ENCODE measurements at regions not wholly inside any gene's neighbourhood (a gene's known extent, or its start where the extent isn't known, plus 50 kb on each side); places are given as distances from the start of the nearest gene placed in this dataset.

DNA sequence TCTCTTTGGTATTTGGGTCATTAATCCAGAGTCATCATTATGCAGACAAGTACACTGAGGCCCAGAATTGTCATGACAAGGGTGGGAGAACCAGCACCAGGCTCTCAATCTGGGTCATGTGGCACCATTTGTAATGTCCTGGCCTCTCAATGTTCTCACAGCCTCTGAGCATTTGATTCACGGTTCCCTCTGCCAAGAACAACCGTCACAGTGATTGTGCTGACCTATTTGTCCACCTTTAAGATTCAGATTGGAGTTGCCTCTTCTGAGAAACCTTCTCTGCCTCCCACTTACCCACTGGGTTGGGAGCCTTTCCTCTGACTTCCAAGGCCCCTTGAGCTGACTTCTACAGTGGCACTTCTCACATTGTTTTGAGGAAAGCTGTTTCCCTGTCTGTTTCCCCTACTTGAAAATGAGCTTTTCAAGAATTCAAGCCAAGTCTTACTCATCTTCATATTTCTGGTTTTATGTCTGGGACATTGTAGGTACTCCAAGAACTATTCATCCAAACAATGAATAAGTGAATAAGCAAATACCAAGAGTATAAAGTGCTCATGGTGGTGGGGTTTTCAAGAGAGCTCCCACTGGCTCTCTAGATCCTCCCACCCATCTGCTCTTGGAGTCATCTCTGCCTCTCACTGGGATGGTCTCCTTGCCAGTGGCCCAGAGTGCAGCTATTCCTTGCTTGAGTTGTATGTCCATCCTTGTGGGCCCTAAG lies 126.4 kb upstream of the E2F8 start:
- Mint-ChIP-seq H3K27ac (no peak overlapping the region), H3K27me3 (peaks cover 30% of the 10 kb centered on the region)

DNA sequence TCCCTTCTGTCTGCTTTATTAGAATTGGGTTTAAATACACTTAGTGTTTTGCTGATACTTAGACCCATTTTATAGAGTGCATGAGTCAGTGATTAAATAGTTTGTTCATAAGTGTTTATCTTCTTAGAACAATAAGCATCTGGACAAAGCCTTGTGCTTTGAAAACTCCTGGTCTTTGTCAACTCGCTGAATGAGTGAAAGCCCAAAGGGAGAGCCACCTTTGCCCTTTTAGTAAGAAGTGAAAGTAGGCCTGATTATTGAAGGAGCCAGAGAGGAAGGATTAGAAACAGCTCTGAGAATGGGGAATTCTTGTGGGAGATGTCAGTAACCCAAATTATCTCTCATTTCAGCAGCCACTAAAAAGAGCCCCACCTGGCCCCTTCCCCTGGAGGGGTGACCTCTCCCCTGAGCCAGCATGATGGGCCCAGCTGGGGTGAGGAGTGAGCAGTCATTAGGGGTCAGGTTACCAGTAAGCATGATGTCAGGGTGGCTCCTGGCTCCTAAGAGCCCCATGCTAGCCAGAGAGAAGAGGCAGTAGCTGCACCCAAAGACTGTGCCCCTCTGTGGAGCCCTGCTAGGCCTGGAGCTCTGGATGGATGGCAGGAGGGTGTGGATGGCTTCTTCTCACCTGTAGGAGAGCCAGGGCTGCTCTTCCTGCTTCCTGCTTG lies 125.1 kb upstream of the E2F8 start:
- no peak for ATAC-seq
- H3K4me1 Mint-ChIP-seq, result no peaks in the 10 kb centered on the region
- H3K4me3 Mint-ChIP-seq, result no peak overlapping the region
- DNase-seq, result no peak
- H3K36me3 Mint-ChIP-seq (ENCODE audit: low read depth), result no peaks in the 10 kb centered on the region
- H3K9me3 ChIP-seq (ENCODE audit: control insufficient read depth, low read length, poor library complexity, severe bottlenecking), result no peaks in the 10 kb centered on the region
- peaks cover 30% of the 10 kb centered on the region for H3K27me3 Mint-ChIP-seq
- H3K27ac Mint-ChIP-seq, result no peak overlapping the region

More for the DNA sequence above, 126.4 kb upstream of the E2F8 start:
- no peak for DNase-seq
- ATAC-seq, result no peak
- H3K4me1 Mint-ChIP-seq, result no peaks in the 10 kb centered on the region
- no peaks in the 10 kb centered on the region for H3K36me3 Mint-ChIP-seq (ENCODE audit: low read depth)
- H3K4me3 Mint-ChIP-seq, result no peak overlapping the region
- no peaks in the 10 kb centered on the region for H3K9me3 ChIP-seq (ENCODE audit: control insufficient read depth, low read length, poor library complexity, severe bottlenecking)

DNA sequence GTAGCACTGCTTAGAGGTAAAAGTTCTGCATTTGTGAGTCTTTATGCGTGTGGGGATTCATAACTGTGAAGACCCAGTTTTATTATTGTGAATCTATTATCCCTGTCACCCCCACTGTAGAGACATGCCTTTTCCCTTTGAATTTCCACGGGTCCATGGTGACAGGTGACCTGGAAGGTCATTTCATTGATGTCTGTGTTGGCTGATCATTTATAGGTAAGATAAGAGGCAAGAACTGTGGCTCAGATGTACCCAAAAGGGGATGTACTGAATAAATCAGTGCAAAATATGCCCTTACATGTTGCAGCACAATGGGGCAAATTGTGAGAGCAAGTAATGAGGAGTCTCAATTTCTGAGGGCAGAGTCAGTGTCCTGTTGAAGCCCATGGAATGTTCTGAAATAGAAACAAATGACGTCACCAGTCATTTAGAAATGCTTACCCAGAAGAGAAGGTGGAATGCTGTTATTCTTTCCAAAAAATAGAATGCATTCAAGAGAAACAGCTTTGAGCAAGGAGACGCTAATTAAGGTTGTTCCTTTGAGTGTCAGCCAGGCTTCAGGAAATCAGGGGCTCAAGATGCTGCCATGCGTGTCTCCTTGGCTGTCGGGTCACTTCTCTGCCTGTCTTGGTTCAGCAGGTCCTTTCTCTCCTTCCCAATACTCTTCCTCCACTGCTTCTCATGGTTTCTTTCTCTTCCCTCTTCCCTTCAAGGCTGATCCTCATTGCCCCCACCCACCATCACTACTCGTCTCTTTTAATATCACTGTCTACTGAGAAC lies 118.7 kb upstream of the E2F8 start:
- no peak for DNase-seq
- no peaks in the 10 kb centered on the region for H3K36me3 Mint-ChIP-seq (ENCODE audit: low read depth)
- ATAC-seq, result no peak
- H3K4me3 Mint-ChIP-seq, result no peak overlapping the region
- no peaks in the 10 kb centered on the region for H3K9me3 ChIP-seq (ENCODE audit: control insufficient read depth, low read length, poor library complexity, severe bottlenecking)
- H3K4me1 Mint-ChIP-seq, result no peaks in the 10 kb centered on the region
- H3K27me3 Mint-ChIP-seq, result peaks cover 47% of the 10 kb centered on the region
- no peak overlapping the region for H3K27ac Mint-ChIP-seq

DNA sequence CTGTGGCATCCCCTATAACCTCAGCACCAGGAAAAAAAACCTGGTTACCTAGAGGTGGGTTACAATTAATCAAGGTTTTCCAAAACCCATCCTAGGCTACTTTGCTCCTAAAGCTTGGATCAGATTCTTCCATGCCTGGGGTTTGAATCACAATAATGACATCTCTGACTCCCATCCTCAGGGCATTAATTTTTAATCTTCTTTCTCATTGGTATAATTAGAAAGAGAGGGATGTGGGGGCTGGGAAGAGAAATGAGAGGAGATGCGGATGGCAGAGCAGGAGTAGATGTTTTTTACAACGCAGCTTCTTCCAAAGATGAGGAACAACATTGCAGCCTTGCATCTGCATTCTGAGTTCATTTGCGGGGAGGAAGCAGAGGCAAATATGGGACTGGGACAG lies 117.2 kb upstream of the E2F8 start:
- H3K4me1 Mint-ChIP-seq, result no peaks in the 10 kb centered on the region
- no peak overlapping the region for H3K27ac Mint-ChIP-seq
- ATAC-seq (no peak), DNase-seq (no peak)
- H3K4me3 Mint-ChIP-seq, result no peak overlapping the region
- H3K9me3 ChIP-seq (ENCODE audit: control insufficient read depth, low read length, poor library complexity, severe bottlenecking), result no peaks in the 10 kb centered on the region
- H3K27me3 Mint-ChIP-seq, result peaks cover 38% of the 10 kb centered on the region
- no peaks in the 10 kb centered on the region for H3K36me3 Mint-ChIP-seq (ENCODE audit: low read depth)

DNA sequence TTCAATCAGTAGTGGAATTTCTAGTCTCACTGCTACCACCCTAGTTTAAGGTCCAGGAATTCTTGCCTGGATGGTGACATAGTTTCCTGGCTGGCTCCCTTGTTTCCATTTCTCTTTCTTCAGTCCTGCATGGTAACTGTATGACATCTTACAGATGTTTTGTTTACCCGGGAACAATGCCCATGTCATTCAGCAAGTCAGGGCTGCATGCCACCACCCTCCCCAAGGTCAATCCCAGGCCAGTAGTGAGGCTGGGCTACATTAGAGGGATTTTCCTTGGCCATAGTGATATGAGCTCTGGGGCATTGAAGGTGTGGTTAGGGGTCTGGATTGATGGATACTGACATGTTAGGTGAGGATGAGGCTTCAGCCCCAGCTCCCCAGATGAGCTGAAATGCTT lies 114.9 kb upstream of the E2F8 start:
- Mint-ChIP-seq H3K36me3 (ENCODE audit: low read depth) (no peaks in the 10 kb centered on the region), H3K4me1 (no peaks in the 10 kb centered on the region), H3K27me3 (peaks cover 55% of the 10 kb centered on the region), H3K27ac (no peak overlapping the region), H3K4me3 (no peak overlapping the region)
- no peak for DNase-seq
- H3K9me3 ChIP-seq (ENCODE audit: control insufficient read depth, low read length, poor library complexity, severe bottlenecking), result no peaks in the 10 kb centered on the region
- ATAC-seq, result no peak

DNA sequence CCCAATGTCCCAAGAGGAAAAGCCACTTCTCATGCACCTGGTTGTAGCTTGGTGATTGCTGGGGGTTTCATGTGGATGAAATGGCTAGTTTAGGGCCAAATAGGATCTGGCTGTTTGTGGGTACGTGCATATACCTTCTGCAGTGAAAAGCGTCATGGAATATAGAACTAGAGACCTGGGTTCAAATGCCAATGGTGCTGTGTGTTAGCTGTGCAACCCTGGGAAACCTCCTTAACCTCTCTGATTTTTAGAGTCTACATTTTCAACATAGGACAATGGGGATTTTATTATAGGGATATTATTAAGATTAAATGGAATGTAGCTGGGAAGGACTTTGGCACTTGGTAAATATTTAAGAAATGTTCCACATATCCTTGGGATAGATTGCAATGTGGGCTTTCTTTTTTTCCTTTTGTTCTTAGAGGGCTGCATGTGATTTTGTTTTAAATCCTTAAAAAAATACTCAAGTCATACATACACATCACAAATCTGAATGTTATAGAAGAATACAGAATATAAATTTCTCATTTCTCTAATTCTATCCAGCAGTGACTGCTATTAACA lies 112.6 kb upstream of the E2F8 start:
- Mint-ChIP-seq H3K4me1 (peaks cover 2% of the 10 kb centered on the region), H3K27ac (no peak overlapping the region), H3K27me3 (peaks cover 76% of the 10 kb centered on the region), H3K4me3 (no peak overlapping the region), H3K36me3 (ENCODE audit: low read depth) (no peaks in the 10 kb centered on the region)
- ATAC-seq (no peak), DNase-seq (no peak)
- no peaks in the 10 kb centered on the region for H3K9me3 ChIP-seq (ENCODE audit: control insufficient read depth, low read length, poor library complexity, severe bottlenecking)

DNA sequence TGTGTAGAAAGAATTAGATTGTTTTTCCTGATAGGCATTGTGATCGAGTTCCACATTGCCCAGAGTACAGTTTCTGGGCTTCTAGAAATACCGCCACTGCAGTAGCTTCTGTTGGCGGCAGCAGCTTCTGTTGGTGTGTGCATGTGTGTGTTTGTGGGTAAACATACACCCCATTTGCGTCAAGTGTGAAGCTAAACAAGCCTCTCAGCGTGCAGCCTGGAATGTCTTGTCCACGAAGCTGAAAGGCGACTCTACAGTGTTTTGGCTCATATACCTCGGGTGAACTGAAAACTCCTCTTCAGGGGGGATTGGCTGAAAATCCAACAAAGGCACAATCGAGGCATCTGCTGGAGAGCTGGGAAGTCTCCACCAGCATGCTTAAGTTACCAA lies 112.0 kb upstream of the E2F8 start:
- Mint-ChIP-seq H3K36me3 (ENCODE audit: low read depth) (no peaks in the 10 kb centered on the region), H3K4me3 (no peak overlapping the region), H3K27ac (no peak overlapping the region), H3K27me3 (peaks cover 76% of the 10 kb centered on the region), H3K4me1 (peaks cover 2% of the 10 kb centered on the region)
- ATAC-seq, result no peak
- H3K9me3 ChIP-seq (ENCODE audit: control insufficient read depth, low read length, poor library complexity, severe bottlenecking), result no peaks in the 10 kb centered on the region
- DNase-seq, result no peak

DNA sequence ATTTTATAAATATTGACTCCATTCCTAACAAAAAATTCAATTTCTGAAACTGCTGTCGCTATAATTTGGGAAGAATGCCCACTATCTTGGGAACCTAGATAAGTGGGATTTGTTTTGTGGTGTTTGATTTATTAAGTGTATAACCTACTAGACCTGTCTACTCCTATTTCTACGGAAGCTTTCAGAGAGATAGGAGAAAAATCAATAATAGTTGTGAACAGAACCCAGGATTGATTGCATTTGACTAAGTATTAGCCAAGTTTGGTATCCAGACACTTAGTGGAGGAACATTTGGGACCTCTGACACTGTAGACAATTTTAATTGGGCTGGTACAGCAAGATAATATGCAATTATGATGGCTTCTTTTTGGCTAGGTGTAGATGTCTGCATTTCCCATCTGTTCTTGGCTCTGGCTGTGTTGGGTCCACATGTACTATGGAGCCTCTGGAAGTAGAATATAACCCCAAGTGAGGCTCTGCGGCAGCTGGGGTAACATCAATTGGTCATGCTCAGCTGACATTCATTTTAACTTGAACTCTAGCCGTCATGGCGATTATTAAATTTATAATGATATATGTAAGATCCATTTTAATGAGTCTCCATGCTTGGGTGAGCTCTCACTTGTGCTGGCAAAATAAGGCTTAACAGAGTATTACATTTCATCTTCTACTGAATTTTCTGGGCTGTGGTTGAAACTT lies 111.5 kb upstream of the E2F8 start:
- no peak overlapping the region for H3K4me3 Mint-ChIP-seq
- peaks cover 79% of the 10 kb centered on the region for H3K27me3 Mint-ChIP-seq
- ATAC-seq, result no peak
- peaks cover 2% of the 10 kb centered on the region for H3K4me1 Mint-ChIP-seq
- no peak for DNase-seq
- no peaks in the 10 kb centered on the region for H3K36me3 Mint-ChIP-seq (ENCODE audit: low read depth)
- H3K9me3 ChIP-seq (ENCODE audit: control insufficient read depth, low read length, poor library complexity, severe bottlenecking), result no peaks in the 10 kb centered on the region
- H3K27ac Mint-ChIP-seq, result no peak overlapping the region

DNA sequence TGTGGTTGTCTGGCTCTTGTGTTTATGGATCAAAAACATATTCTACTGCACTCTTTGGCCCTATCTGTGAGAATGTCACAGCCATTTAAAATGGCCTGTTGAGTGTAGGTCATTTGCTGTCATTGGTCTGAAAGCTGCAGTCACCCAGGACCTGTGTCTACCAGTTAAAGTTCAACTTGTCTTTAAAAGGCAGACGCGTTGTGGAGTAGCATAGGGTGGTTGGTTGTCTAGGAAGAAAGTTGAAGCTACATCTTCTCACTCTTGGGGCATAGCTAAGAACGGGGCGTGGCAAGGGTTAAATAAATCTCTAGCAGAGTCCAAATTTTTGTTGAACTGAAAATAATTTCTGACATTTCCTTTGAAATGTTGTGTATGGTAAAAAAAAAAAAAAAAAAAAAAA lies 110.7 kb upstream of the E2F8 start:
- Mint-ChIP-seq H3K27ac (no peak overlapping the region), H3K4me1 (peaks cover 2% of the 10 kb centered on the region), H3K4me3 (no peak overlapping the region), H3K36me3 (ENCODE audit: low read depth) (no peaks in the 10 kb centered on the region), H3K27me3 (peaks cover 82% of the 10 kb centered on the region)
- H3K9me3 ChIP-seq (ENCODE audit: control insufficient read depth, low read length, poor library complexity, severe bottlenecking), result no peaks in the 10 kb centered on the region
- ATAC-seq (no peak), DNase-seq (no peak)

DNA sequence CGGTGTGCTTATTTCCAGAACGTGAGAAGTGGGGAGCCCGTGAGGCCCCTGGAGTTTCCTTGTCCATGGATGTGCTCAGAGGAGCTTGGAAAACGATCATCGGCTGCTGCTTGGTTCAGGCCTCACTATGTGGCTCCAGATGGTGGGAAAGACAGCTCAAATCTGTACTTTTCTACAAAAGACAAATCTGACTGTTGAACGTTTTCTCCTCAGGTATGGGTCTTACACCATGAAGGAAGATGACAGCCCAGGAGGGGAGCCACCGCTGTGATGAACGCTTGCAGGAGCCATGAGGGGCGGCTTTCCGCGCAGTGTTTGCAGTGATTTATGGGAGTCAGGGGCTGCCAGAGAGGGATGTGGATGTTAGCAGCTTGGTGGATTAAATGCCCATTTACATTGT lies 109.4 kb upstream of the E2F8 start:
- H3K4me3 Mint-ChIP-seq, result no peak overlapping the region
- peaks cover 79% of the 10 kb centered on the region for H3K27me3 Mint-ChIP-seq
- DNase-seq (no peak), ATAC-seq (no peak)
- peaks cover 5% of the 10 kb centered on the region for H3K36me3 Mint-ChIP-seq (ENCODE audit: low read depth)
- no peak overlapping the region for H3K27ac Mint-ChIP-seq
- no peaks in the 10 kb centered on the region for H3K9me3 ChIP-seq (ENCODE audit: control insufficient read depth, low read length, poor library complexity, severe bottlenecking)
- H3K4me1 Mint-ChIP-seq, result peaks cover 8% of the 10 kb centered on the region

DNA sequence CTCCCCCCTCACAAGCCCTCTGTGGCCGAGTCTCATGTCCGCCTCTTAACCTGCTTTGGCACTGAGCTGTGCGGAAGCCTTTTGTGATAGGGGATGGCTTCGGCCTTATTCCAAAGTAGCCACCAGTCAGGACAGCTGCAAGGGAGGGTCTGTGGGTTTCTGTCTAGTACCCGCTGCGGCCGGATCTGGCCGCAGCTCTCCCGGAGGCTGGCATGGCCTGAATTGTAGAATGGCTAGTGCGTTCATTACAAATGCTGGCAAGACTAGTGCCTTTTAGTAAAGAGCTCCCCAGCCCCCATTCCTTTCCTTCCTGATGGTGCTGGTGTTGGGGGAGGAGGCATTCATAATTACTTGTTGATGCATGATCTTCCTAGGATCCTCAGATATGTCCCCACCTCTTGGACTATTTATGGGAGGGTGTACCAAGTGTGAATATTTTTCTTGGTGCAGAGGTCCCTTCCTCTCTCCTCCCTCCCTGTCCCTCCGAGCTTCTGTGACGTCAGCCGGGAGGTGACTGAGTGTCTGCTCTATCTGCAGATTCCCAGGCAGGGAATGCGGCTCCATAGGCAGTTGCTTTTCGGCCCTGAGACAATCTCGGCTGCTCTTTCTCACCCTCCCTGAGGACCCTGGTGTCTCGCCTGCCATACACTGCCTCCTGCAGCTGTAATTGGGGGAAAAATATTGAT lies 108.7 kb upstream of the E2F8 start:
- DNase-seq (no peak), ATAC-seq (no peak)
- no peak overlapping the region for H3K27ac Mint-ChIP-seq
- H3K27me3 Mint-ChIP-seq, result peaks cover 78% of the 10 kb centered on the region
- no peak overlapping the region for H3K4me3 Mint-ChIP-seq
- H3K4me1 Mint-ChIP-seq, result peaks cover 8% of the 10 kb centered on the region
- peaks cover 5% of the 10 kb centered on the region for H3K36me3 Mint-ChIP-seq (ENCODE audit: low read depth)
- no peaks in the 10 kb centered on the region for H3K9me3 ChIP-seq (ENCODE audit: control insufficient read depth, low read length, poor library complexity, severe bottlenecking)

DNA sequence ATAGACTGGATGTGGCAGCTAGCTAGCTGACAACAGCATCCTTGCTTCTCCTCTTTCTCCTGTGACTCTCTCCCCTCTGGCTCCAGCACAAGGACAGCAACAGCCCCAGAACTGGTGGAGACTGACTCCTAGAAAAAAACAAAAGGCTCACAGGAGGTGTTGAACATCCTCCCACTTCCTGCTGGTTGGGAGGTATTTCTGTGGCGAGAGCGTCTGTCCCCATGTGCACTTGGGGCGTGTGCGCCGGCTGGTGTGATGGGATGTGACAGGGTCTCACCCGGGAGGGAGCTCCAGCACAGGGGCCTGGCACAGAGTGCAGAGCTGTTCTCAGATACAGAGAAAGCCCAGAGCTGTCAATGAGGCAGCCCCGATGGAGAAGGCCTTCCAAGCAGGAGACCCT lies 107.2 kb upstream of the E2F8 start:
- H3K9me3 ChIP-seq (ENCODE audit: control insufficient read depth, low read length, poor library complexity, severe bottlenecking), result no peaks in the 10 kb centered on the region
- no peak for DNase-seq
- no peak for ATAC-seq
- Mint-ChIP-seq H3K27ac (no peak overlapping the region), H3K36me3 (ENCODE audit: low read depth) (peaks cover 9% of the 10 kb centered on the region), H3K4me1 (peaks cover 8% of the 10 kb centered on the region), H3K4me3 (no peak overlapping the region), H3K27me3 (peaks cover 90% of the 10 kb centered on the region)

Data from T-helper 17 cell (primary cell).